Breast epithelium (tissue), 4 donors: ENCODE measurements at regions not wholly inside any gene's neighbourhood (a gene's known extent, or its start where the extent isn't known, plus 50 kb on each side); places are given as distances from the start of the nearest gene placed in this dataset.

Experiments
- DNase-seq, 2 donors: peaks; one replicate each; pipeline ENCODE4 v3.0.0-alpha.2; 2019; ENCODE audit warnings: low spot score in 2 of 2
- H3K27ac ChIP-seq, 2 donors: fragments of 200-600 bp; sonication (generic) in 1 of 2; one replicate each; pipeline ENCODE4 v1.5.1; 2016 to 2019; ENCODE audit warnings: mild to moderate bottlenecking in 1 of 2
- H3K27me3 ChIP-seq, 2 donors: fragments of 200-600 bp; sonication (generic) in 1 of 2; one replicate each; pipeline versions ENCODE4 v1.5.1 to v1.6.0; 2017 to 2019; ENCODE audit warnings: control low read depth in 1 of 2, mild to moderate bottlenecking in 1 of 2
- H3K36me3 ChIP-seq: fragments of 200-600 bp; one replicate; pipeline ENCODE4 v1.5.1; 2019
- H3K4me1 ChIP-seq, 2 donors: fragments of 200-600 bp; sonication (generic); one replicate each; pipeline ENCODE4 v1.5.1; 2016 to 2019; ENCODE audit warnings: control low read depth in 1 of 2
- H3K4me3 ChIP-seq, 3 donors: fragments of 200-600 bp; sonication (generic); 1 replicate in 2 of 3; 2 replicates in 1 of 3; pipeline ENCODE4 v1.5.1; 2016 to 2019; ENCODE audit warnings: mild to moderate bottlenecking in 3 of 3, moderate library complexity in 2 of 3
- H3K9me3 ChIP-seq, 2 donors: fragments of 200-600 bp; sonication (generic) in 1 of 2; one replicate each; pipeline ENCODE4 v1.5.1; 2016 to 2019; ENCODE audit warnings: control low read depth in 1 of 2
- CTCF ChIP-seq, 3 donors: fragments of 450-650 bp; IDR thresholded peaks; one replicate each; pipeline ENCODE4 v1.5.1; 2016 to 2017; ENCODE audit warnings: antibody characterized with exemption in 3 of 3, mild to moderate bottlenecking in 3 of 3, moderate library complexity in 3 of 3
- POLR2A ChIP-seq: fragments of 450-650 bp; IDR thresholded peaks from one replicate; pipeline ENCODE4 v1.6.1; 2016; ENCODE audit warnings: antibody characterized with exemption, mild to moderate bottlenecking, moderate library complexity
- POLR2AphosphoS5 ChIP-seq, 3 donors: sonication (generic); formaldehyde crosslinking; IDR thresholded peaks; one replicate each; pipeline ENCODE4 v1.6.1; 2017; ENCODE audit warnings: antibody characterized with exemption in 3 of 3
- intact Hi-C: fragments of 100-400 bp; cut with DNase I; formaldehyde crosslinking; loops from one replicate; pipeline ENCODE4 v1.15.1; 2023; ENCODE audit warnings: low total_unique reads

DNA sequence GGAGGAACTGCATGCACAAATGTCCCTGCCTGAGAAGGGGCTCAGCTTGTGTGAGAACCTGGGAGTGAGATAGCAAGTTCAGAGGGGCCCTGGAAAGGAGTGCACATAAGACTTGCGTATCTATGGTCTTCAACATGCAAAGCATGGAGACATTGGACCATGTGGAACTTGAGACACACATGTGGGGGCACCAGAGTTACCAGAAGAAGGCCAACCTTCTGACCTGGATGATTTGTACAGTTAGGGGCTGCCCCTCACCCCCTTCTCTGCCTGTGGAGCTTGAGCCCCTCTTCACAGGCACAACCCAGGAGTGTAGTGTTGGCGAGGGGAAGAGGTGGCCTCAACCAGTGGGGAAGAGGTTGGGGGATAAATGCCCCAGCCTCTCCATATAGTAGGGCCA is 165.0 kb upstream of the ARL4C start:
- DNase-seq, result no peak
- Histone ChIP-seq H3K4me1 (no peaks in the 10 kb centered on the region), H3K4me3 (no peak overlapping the region), H3K27me3 (no peaks in the 10 kb centered on the region), H3K36me3 (no peaks in the 10 kb centered on the region), H3K27ac (no peak overlapping the region), H3K9me3 (no peaks in the 10 kb centered on the region)
- no peak for TF ChIP-seq POLR2A
- intact Hi-C loops, result no loop called here

GRCh38 chr2:234661175-234661574 is 164.3 kb upstream of the ARL4C start:
- TF ChIP-seq POLR2AphosphoS5 (IDR thresholded peaks at IDR 0.05) (no peak), CTCF (IDR thresholded peaks at IDR 0.05) (no peak), POLR2A (no peak)

GRCh38 chr2:234655706-234656105 is 158.8 kb upstream of the ARL4C start:
- Histone ChIP-seq H3K4me3 (no peak overlapping the region), H3K4me1 (no peaks in the 10 kb centered on the region)
- TF ChIP-seq CTCF (IDR thresholded peaks at IDR 0.05) (no peak), POLR2A (no peak), POLR2AphosphoS5 (IDR thresholded peaks at IDR 0.05) (no peak)

More at GRCh38 chr2:234661175-234661574, 164.3 kb upstream of the ARL4C start:
- Histone ChIP-seq H3K36me3 (no peaks in the 10 kb centered on the region), H3K9me3 (no peaks in the 10 kb centered on the region), H3K4me3 (no peak overlapping the region), H3K27me3 (no peaks in the 10 kb centered on the region), H3K27ac (no peak overlapping the region), H3K4me1 (no peaks in the 10 kb centered on the region)
- intact Hi-C loops, result no loop called here
- no peak for DNase-seq

GRCh38 chr2:234650911-234651310 is 154.0 kb upstream of the ARL4C start:
- TF ChIP-seq POLR2AphosphoS5 (IDR thresholded peaks at IDR 0.05) (no peak), POLR2A (no peak), CTCF (IDR thresholded peaks at IDR 0.05) (no peak)
- intact Hi-C loops, result no loop called here

More at GRCh38 chr2:234655706-234656105, 158.8 kb upstream of the ARL4C start:
- no peaks in the 10 kb centered on the region for H3K9me3 ChIP-seq
- intact Hi-C loops, result no loop called here
- no peak for DNase-seq
- no peaks in the 10 kb centered on the region for H3K36me3 ChIP-seq
- no peaks in the 10 kb centered on the region for H3K27me3 ChIP-seq
- no peak overlapping the region for H3K27ac ChIP-seq

DNA sequence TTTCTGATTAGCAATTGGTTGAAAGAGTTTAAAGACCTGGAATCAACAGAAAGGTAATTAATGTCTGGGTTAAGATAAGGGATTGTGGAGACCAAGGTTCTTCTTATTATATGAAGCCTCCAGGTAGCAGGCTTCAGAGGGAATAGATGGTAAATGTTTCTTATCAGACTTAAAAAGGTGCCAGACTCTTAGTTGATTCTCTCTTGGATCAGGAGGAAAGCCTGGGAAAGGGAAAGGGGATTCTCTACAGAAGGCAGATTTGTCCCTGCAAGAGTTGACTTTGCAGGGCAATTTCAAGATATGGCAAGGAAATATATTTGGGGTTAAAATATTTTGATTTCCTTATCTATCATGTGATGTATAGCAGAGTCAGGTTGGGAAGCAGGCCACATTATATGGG is 153.1 kb upstream of the ARL4C start:
- no peak for TF ChIP-seq CTCF (IDR thresholded peaks at IDR 0.05)
- TF ChIP-seq POLR2AphosphoS5 (IDR thresholded peaks at IDR 0.05), result no peak
- no peak for TF ChIP-seq POLR2A
- no peak overlapping the region for H3K27ac ChIP-seq
- H3K36me3 ChIP-seq, result no peaks in the 10 kb centered on the region
- no peaks in the 10 kb centered on the region for H3K27me3 ChIP-seq
- intact Hi-C loops, result no loop called here
- H3K4me3 ChIP-seq, result no peak overlapping the region
- no peaks in the 10 kb centered on the region for H3K9me3 ChIP-seq
- no peak for DNase-seq
- H3K4me1 ChIP-seq, result no peaks in the 10 kb centered on the region

More at GRCh38 chr2:234650911-234651310, 154.0 kb upstream of the ARL4C start:
- no peak overlapping the region for H3K4me3 ChIP-seq
- no peaks in the 10 kb centered on the region for H3K27me3 ChIP-seq
- H3K9me3 ChIP-seq, result no peaks in the 10 kb centered on the region
- DNase-seq, result no peak
- H3K27ac ChIP-seq, result no peak overlapping the region
- no peaks in the 10 kb centered on the region for H3K36me3 ChIP-seq
- H3K4me1 ChIP-seq, result no peaks in the 10 kb centered on the region

DNA sequence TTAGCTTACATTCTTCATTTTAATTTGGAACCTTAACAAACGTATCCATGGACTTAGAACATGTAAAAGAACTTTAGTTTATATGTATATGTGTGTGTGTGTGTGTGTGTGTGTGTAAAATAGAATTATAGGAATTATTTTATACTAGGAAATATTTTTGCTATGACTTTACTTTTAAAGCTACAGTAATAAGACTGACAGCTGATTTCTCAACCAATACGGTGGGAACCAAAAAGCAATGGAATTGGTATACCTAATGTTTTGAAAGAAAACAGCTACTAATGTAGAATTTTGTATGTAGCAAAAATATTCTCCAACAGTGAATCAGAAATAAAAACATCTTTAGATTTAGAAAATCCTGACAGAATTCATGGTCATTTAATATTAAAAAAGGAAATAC is 146.5 kb upstream of the ARL4C start:
- TF ChIP-seq POLR2A, result no peak
- no peak for TF ChIP-seq POLR2AphosphoS5 (IDR thresholded peaks at IDR 0.05)
- no peak for TF ChIP-seq CTCF (IDR thresholded peaks at IDR 0.05)
- H3K4me3 ChIP-seq, result no peak overlapping the region
- H3K4me1 ChIP-seq, result no peaks in the 10 kb centered on the region
- DNase-seq, result no peak
- H3K9me3 ChIP-seq, result peaks cover 0 to 19% of the 10 kb centered on the region in 2 donors
- intact Hi-C loops, result no loop called here
- no peaks in the 10 kb centered on the region for H3K27me3 ChIP-seq
- no peak overlapping the region for H3K27ac ChIP-seq
- H3K36me3 ChIP-seq, result no peaks in the 10 kb centered on the region
